ENCODE measurements at regions not wholly inside any gene's neighbourhood (a gene's known extent, or its start where the extent isn't known, plus 50 kb on each side); places are given as distances from the start of the nearest gene placed in this dataset.
"Not testable (repeated sequence)": the region's sequence is repeated elsewhere in the genome, so short reads cannot be mapped to it uniquely, and the experiment has no call there.

- Histone ChIP-seq H3F3A (replicated peaks; ENCODE audit: insufficient read depth) (no peaks in the 10 kb centered on the region), H3K36me3 (replicated peaks in 1 of 2; ENCODE audit: control insufficient read depth in 1 of 2, insufficient read depth in 2 of 2, low read length in 1 of 2) (no peaks in the 10 kb centered on the region), H3K4me2 (no peak overlapping the region), H2AFZ (ENCODE audit: low read depth) (no peak overlapping the region), H3K79me2 (ENCODE audit: insufficient read depth) (no peaks in the 10 kb centered on the region), H3K27me3 (ENCODE audit: insufficient read depth) (no peaks in the 10 kb centered on the region), H3K4me1 (ENCODE audit: control insufficient read depth in 1 of 2, insufficient read depth in 2 of 2, low read depth in 1 of 2, low read length in 1 of 2) (no peaks in the 10 kb centered on the region), H3K9me2 (no peaks in the 10 kb centered on the region), H3K27ac (ENCODE audit: low read depth in 2 of 2, low read length in 1 of 2) (no peak overlapping the region), H3K9me3 (no peaks in the 10 kb centered on the region), H4K20me1 (ENCODE audit: insufficient read depth) (no peaks in the 10 kb centered on the region), H3K9ac (no peak overlapping the region), H3K4me3 (ENCODE audit: low read depth in 2 of 2, low read length in 1 of 2) (no peak overlapping the region)
- no peak for DNase-seq
- ChIA-PET CTCF (interaction anchor here (1.2 kb wide), 1 partner anchor 14 kb away, joined by 3 read pairs; no protein-coding TSS in a partner anchor), POLR2A (no interaction called here)
- TF ChIP-seq JUND (IDR thresholded peaks at IDR 0.05) (no peak), EZH2phosphoT487 (IDR thresholded peaks at IDR 0.05; ENCODE audit: borderline replicate concordance, low read depth) (no peak), SIN3A (IDR thresholded peaks at IDR 0.05; ENCODE audit: borderline replicate concordance, low read depth, low read length) (no peak), EP300 (IDR thresholded peaks at IDR 0.05; ENCODE audit: borderline replicate concordance in 1 of 2, low read depth in 1 of 2, low read length in 1 of 2) (no peak), FOXJ3 (CRISPR knock-in tag; IDR thresholded peaks at IDR 0.05) (no peak), TCF12 (IDR thresholded peaks at IDR 0.05) (no peak), TEAD4 (IDR thresholded peaks at IDR 0.05; ENCODE audit: borderline replicate concordance, insufficient read depth) (no peak), RAD21 (IDR thresholded peaks at IDR 0.05; ENCODE audit: low read length) (no peak), MXI1 (IDR thresholded peaks at IDR 0.05; ENCODE audit: low read depth, low read length) (no peak), CTCF (IDR thresholded peaks at IDR 0.05) (no peak), MAX (IDR thresholded peaks at IDR 0.05; ENCODE audit: low read depth) (no peak), PBX3 (IDR thresholded peaks at IDR 0.05) (no peak), CHD2 (IDR thresholded peaks at IDR 0.05; ENCODE audit: low read length, partially characterized antibody) (no peak), ELF1 (IDR thresholded peaks at IDR 0.05) (no peak)
- TF ChIP-seq, protein P1, sequence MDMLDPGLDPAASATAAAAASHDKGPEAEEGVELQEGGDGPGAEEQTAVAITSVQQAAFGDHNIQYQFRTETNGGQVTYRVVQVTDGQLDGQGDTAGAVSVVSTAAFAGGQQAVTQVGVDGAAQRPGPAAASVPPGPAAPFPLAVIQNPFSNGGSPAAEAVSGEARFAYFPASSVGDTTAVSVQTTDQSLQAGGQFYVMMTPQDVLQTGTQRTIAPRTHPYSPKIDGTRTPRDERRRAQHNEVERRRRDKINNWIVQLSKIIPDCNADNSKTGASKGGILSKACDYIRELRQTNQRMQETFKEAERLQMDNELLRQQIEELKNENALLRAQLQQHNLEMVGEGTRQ (IDR thresholded peaks at IDR 0.05; ENCODE audit: borderline replicate concordance, low read depth, low read length), result no peak
- WGBS (ENCODE audit: low lambda C conversion rate), result 42% methylated on average over 2 of the region's 2 CpGs
Observed at GRCh38 chr6:103715269-103715668, 1144.5 kb downstream of the HACE1 start.

GRCh38 chr6:103709236-103709635, 1150.5 kb downstream of the HACE1 start:
- WGBS (ENCODE audit: low lambda C conversion rate), result 87% methylated on average over 13 of the region's 15 CpGs
- H3K79me2 ChIP-seq (ENCODE audit: insufficient read depth); H2AFZ ChIP-seq (ENCODE audit: low read depth); CTCF ChIA-PET; H3K36me3 ChIP-seq (replicated peaks in 1 of 2; ENCODE audit: control insufficient read depth in 1 of 2, insufficient read depth in 2 of 2, low read length in 1 of 2); H3F3A ChIP-seq (replicated peaks; ENCODE audit: insufficient read depth); H3K4me2 ChIP-seq; H3K4me3 ChIP-seq (ENCODE audit: low read depth in 2 of 2, low read length in 1 of 2); DNase-seq; H3K9ac ChIP-seq; H3K4me1 ChIP-seq (ENCODE audit: control insufficient read depth in 1 of 2, insufficient read depth in 2 of 2, low read depth in 1 of 2, low read length in 1 of 2); H3K9me3 ChIP-seq; H4K20me1 ChIP-seq (ENCODE audit: insufficient read depth); H3K27ac ChIP-seq (ENCODE audit: low read depth in 2 of 2, low read length in 1 of 2); H3K9me2 ChIP-seq; POLR2A ChIA-PET; H3K27me3 ChIP-seq (ENCODE audit: insufficient read depth): not testable (repeated sequence)
